Panc1 (cell line): ENCODE measurements at regions not wholly inside any gene's neighbourhood (a gene's known extent, or its start where the extent isn't known, plus 50 kb on each side); places are given as distances from the start of the nearest gene placed in this dataset.

Source experiments
- ATAC-seq: fragments of 200-7000 bp; cut with Tn5 transposase; 2 replicates; pipeline ENCODE4 v1.9.1; 2020; ENCODE audit warnings: mild to moderate bottlenecking, moderate library complexity
- BruUV-seq: library from RNA; stranded (reverse); fragments of 400-500 nt; replicated peaks from 2 replicates; lab custom pipeline; 2021; lab: Mats Ljungman, UMichigan
- CTCF ChIA-PET: fragments of 300-600 bp; sonication (Branson Sonifier 250); formaldehyde crosslinking; loops from one replicate; lab custom pipeline; 2022; ENCODE audit warnings: antibody characterized with exemption; lab: Charles Lee
- POLR2A ChIA-PET: fragments of 300-600 bp; sonication (Branson Sonifier 250); formaldehyde crosslinking; loops from one replicate; lab custom pipeline; 2022; ENCODE audit warnings: antibody characterized with exemption; lab: Charles Lee
- DNase-seq: peaks from one replicate; pipeline ENCODE4 v3.0.0-alpha.2; 2010; ENCODE audit warnings: low read depth, low spot score
- H3K27ac ChIP-seq: 2 replicates; pipeline ENCODE4 v1.5.1; 2011; ENCODE audit warnings: mild to moderate bottlenecking, low read length, inconsistent platforms
- H3K27me3 ChIP-seq: fragments of 200-500 bp; sonication (Bioruptor generic); 2 replicates; pipeline ENCODE4 v1.6.0; 2014; ENCODE audit warnings: low read length, inconsistent platforms; ENCODE audit not compliant: control insufficient read depth, insufficient read depth
- H3K36me3 ChIP-seq: fragments of 200-500 bp; sonication (Bioruptor generic); 2 replicates; pipeline ENCODE4 v1.5.1; 2014; ENCODE audit warnings: inconsistent platforms, mild to moderate bottlenecking, low read length, moderate library complexity; ENCODE audit not compliant: control insufficient read depth, insufficient read depth
- H3K4me1 ChIP-seq: 2 replicates; pipeline ENCODE4 v1.5.1; 2011; ENCODE audit warnings: inconsistent platforms, mild to moderate bottlenecking, low read length, moderate library complexity; ENCODE audit not compliant: control insufficient read depth, insufficient read depth
- H3K4me3 ChIP-seq, 2 experiments: 2 replicates each; pipeline ENCODE4 v1.5.1; 2011 to 2012; ENCODE audit warnings: low read depth in 2 of 2, low read length in 2 of 2, mild to moderate bottlenecking in 2 of 2, inconsistent platforms in 1 of 2, moderate library complexity in 1 of 2
- H3K9me3 ChIP-seq: fragments of 200-500 bp; sonication (Bioruptor generic); 2 replicates; pipeline ENCODE4 v1.5.1; 2014; ENCODE audit warnings: low read depth, mild to moderate bottlenecking, inconsistent platforms, low read length, moderate library complexity; ENCODE audit not compliant: control insufficient read depth, insufficient read depth
- POLR2AphosphoS5 ChIP-seq: IDR thresholded peaks from 2 replicates; pipeline ENCODE4 v1.6.1; 2012; ENCODE audit warnings: mild to moderate bottlenecking, low read depth, low read length, moderate library complexity
- SIN3A ChIP-seq: IDR thresholded peaks from 2 replicates; pipeline ENCODE4 v1.6.1; 2012; ENCODE audit warnings: low read depth, mild to moderate bottlenecking, low read length, moderate library complexity, borderline replicate concordance; ENCODE audit not compliant: insufficient read depth
- TCF7L2 ChIP-seq: IDR thresholded peaks from 2 replicates; pipeline ENCODE4 v1.6.1; 2011; ENCODE audit warnings: mild to moderate bottlenecking, low read depth, low read length, inconsistent platforms
- in situ Hi-C: cut with HindIII; loops from 2 replicates; pipeline ENCODE4 v1.10.0; 2016; ENCODE audit warnings: low sequenced_read_pairs, low pct_unique_long_range_greater_than_20kb
- intact Hi-C: fragments of 100-400 bp; cut with micrococcal nuclease; formaldehyde crosslinking; loops from one replicate; pipeline ENCODE4 v1.10.0; 2022; ENCODE audit not compliant: unreplicated experiment
- TF ChIP-seq, protein P1 (sequence below): fragments of 450-650 bp; IDR thresholded peaks from 2 replicates; pipeline ENCODE4 v1.5.1; 2017; ENCODE audit warnings: mild to moderate bottlenecking
- TF ChIP-seq, protein P2 (sequence below), 2 experiments: IDR thresholded peaks; 2 replicates each; pipeline ENCODE4 v1.6.1; 2011 to 2012; ENCODE audit warnings: low read depth in 2 of 2, control low read depth in 1 of 2, low read length in 1 of 2, mild to moderate bottlenecking in 1 of 2, moderate library complexity in 1 of 2; ENCODE audit not compliant: insufficient read depth in 1 of 2

DNA sequence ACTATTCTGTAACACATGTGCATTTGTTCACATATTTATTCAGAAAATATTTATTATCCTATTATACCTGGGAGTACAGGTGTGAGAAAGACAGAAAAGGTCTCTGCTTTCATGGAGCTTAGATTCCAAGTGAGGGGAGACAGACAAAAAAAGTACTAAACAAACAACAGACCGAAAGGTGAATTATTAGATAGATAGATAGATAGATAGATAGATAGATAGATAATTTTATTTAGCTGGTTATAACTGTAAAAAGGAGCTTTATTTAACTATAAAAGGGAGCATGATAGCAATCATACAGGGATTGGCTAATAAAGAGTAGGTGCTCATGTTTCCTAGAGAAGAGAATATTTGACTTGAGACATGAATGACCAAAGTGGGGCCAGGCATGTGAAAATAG is 119.4 kb downstream of the TNFSF18 start:
- DNase-seq: no peak
- Histone ChIP-seq H3K9me3 (no peaks in the 10 kb centered on the region; the same call in 1 of the 2 replicates), H3K4me1 (no peaks in the 10 kb centered on the region), H3K36me3 (no peaks in the 10 kb centered on the region), H3K4me3 (no peak overlapping the region), H3K27me3 (no peaks in the 10 kb centered on the region), H3K27ac (no peak overlapping the region)
- intact Hi-C loops: no loop called here
- ChIA-PET CTCF (no interaction called here), POLR2A (no interaction called here)
- no peak for TF ChIP-seq SIN3A
- no peak for TF ChIP-seq POLR2AphosphoS5
- TF ChIP-seq, protein P1, sequence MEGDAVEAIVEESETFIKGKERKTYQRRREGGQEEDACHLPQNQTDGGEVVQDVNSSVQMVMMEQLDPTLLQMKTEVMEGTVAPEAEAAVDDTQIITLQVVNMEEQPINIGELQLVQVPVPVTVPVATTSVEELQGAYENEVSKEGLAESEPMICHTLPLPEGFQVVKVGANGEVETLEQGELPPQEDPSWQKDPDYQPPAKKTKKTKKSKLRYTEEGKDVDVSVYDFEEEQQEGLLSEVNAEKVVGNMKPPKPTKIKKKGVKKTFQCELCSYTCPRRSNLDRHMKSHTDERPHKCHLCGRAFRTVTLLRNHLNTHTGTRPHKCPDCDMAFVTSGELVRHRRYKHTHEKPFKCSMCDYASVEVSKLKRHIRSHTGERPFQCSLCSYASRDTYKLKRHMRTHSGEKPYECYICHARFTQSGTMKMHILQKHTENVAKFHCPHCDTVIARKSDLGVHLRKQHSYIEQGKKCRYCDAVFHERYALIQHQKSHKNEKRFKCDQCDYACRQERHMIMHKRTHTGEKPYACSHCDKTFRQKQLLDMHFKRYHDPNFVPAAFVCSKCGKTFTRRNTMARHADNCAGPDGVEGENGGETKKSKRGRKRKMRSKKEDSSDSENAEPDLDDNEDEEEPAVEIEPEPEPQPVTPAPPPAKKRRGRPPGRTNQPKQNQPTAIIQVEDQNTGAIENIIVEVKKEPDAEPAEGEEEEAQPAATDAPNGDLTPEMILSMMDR: no peak
- TF ChIP-seq, protein P2, sequence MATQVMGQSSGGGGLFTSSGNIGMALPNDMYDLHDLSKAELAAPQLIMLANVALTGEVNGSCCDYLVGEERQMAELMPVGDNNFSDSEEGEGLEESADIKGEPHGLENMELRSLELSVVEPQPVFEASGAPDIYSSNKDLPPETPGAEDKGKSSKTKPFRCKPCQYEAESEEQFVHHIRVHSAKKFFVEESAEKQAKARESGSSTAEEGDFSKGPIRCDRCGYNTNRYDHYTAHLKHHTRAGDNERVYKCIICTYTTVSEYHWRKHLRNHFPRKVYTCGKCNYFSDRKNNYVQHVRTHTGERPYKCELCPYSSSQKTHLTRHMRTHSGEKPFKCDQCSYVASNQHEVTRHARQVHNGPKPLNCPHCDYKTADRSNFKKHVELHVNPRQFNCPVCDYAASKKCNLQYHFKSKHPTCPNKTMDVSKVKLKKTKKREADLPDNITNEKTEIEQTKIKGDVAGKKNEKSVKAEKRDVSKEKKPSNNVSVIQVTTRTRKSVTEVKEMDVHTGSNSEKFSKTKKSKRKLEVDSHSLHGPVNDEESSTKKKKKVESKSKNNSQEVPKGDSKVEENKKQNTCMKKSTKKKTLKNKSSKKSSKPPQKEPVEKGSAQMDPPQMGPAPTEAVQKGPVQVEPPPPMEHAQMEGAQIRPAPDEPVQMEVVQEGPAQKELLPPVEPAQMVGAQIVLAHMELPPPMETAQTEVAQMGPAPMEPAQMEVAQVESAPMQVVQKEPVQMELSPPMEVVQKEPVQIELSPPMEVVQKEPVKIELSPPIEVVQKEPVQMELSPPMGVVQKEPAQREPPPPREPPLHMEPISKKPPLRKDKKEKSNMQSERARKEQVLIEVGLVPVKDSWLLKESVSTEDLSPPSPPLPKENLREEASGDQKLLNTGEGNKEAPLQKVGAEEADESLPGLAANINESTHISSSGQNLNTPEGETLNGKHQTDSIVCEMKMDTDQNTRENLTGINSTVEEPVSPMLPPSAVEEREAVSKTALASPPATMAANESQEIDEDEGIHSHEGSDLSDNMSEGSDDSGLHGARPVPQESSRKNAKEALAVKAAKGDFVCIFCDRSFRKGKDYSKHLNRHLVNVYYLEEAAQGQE (IDR thresholded peaks at IDR 0.05; ENCODE audit: insufficient read depth in 1 of 2, low read depth in 2 of 2, low read length in 1 of 2): no peak
- no peak for TF ChIP-seq TCF7L2
- no peak for ATAC-seq
- in situ Hi-C loops: no loop called here
- BruUV-seq: no TSS peak

DNA sequence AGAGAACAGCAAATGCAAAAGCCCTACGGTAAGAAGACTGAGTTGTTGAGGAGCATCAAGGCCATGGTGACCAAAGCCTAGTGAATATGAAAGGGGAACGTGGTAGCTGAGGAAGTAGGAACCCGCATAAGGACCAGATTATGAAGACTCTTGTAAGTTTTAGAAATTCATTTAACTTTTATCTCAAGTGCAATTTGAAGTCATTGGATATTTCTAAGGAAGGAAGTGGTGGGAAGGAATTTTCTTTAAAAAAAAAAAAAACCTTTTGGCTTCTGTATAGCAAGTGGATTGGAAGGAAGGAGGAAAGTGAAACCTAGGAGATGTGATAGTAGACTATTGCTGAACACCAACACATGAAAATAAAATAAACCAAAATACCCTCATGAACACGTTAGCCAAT is 119.0 kb downstream of the TNFSF18 start:
- intact Hi-C loops: no loop called here
- H3K4me3 ChIP-seq: no peak overlapping the region
- in situ Hi-C loops: no loop called here
- H3K4me1 ChIP-seq: no peaks in the 10 kb centered on the region
- CTCF ChIA-PET: no interaction called here
- no peak overlapping the region for H3K27ac ChIP-seq
- TF ChIP-seq, protein P2 (IDR thresholded peaks at IDR 0.05; ENCODE audit: insufficient read depth in 1 of 2, low read depth in 2 of 2, low read length in 1 of 2): no peak
- TF ChIP-seq SIN3A (no peak), TCF7L2 (no peak), POLR2AphosphoS5 (no peak)
- TF ChIP-seq, protein P1: no peak
- no peaks in the 10 kb centered on the region; the same call in 1 of the 2 replicates for H3K9me3 ChIP-seq
- no peaks in the 10 kb centered on the region for H3K36me3 ChIP-seq
- POLR2A ChIA-PET: no interaction called here
- no peaks in the 10 kb centered on the region for H3K27me3 ChIP-seq
- ATAC-seq (no peak), DNase-seq (no peak)
- BruUV-seq: no TSS peak
